ENCODE measurements at regions not wholly inside any gene's neighbourhood (a gene's known extent, or its start where the extent isn't known, plus 50 kb on each side); places are given as distances from the start of the nearest gene placed in this dataset.
"Not testable (repeated sequence)": the region's sequence is repeated elsewhere in the genome, so short reads cannot be mapped to it uniquely, and the experiment has no call there.

DNA sequence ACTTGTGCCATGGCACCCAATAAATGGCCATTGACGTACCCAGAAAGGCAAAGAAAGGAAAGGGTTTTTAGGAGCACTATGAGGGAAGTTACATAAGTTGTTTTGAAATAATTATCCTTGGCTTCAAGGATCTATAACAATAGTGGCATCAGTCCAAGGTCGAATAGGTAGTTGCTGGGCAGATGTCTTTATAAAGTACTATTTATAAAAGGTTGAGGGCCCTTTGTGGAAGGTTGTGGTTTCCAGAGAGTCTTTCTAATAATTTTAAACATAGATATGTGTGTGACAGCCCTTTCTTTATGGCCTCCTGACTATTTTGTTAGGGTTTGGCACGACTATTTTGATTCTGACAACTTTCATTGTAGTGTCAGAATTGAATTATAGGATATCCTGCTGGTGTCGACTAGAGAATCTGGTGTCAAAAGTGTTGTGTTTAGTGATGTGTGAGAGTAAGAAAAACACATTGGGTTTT, 260.5 kb downstream of the PYDC2 start:
- TF ChIP-seq, protein P1, sequence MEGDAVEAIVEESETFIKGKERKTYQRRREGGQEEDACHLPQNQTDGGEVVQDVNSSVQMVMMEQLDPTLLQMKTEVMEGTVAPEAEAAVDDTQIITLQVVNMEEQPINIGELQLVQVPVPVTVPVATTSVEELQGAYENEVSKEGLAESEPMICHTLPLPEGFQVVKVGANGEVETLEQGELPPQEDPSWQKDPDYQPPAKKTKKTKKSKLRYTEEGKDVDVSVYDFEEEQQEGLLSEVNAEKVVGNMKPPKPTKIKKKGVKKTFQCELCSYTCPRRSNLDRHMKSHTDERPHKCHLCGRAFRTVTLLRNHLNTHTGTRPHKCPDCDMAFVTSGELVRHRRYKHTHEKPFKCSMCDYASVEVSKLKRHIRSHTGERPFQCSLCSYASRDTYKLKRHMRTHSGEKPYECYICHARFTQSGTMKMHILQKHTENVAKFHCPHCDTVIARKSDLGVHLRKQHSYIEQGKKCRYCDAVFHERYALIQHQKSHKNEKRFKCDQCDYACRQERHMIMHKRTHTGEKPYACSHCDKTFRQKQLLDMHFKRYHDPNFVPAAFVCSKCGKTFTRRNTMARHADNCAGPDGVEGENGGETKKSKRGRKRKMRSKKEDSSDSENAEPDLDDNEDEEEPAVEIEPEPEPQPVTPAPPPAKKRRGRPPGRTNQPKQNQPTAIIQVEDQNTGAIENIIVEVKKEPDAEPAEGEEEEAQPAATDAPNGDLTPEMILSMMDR (IDR thresholded peaks at IDR 0.05; ENCODE audit: insufficient read depth, low read length, poor library complexity, severe bottlenecking) = no peak
- no peaks in the 10 kb centered on the region for H3K27me3 ChIP-seq (replicated peaks; ENCODE audit: control insufficient read depth, insufficient read depth, low read length)
- no peaks in the 10 kb centered on the region for H3K36me3 ChIP-seq (ENCODE audit: control insufficient read depth, insufficient read depth, low read length)
- no peak overlapping the region for H3K4me3 ChIP-seq (replicated peaks; ENCODE audit: low read depth, low read length)
- DNase-seq (ENCODE audit: extremely low read depth, insufficient read length) = no peak

DNA sequence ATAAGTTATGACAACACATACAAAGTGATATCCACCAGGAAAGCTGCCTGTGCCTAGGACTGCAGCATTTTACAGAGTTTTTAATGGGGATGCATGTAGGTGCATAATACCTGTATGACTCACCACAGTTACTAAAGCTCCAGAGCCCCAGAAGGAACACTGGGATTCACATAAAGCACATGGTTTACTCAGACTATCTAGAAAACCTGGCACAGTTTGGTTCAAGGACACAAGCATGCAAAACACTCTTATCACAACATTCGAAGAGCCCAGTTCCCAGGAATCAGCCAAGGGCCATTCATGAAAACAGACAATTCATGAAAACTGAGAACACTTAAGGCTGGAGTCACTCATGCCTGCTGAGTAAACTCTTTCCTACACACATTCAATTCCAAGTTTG, 261.0 kb downstream of the PYDC2 start:
- Histone ChIP-seq H3K27me3 (replicated peaks; ENCODE audit: control insufficient read depth, insufficient read depth, low read length) (no peaks in the 10 kb centered on the region), H3K36me3 (ENCODE audit: control insufficient read depth, insufficient read depth, low read length) (no peaks in the 10 kb centered on the region), H3K4me3 (replicated peaks; ENCODE audit: low read depth, low read length) (no peak overlapping the region)
- no peak for DNase-seq (ENCODE audit: extremely low read depth, insufficient read length)
- TF ChIP-seq, protein P1 (IDR thresholded peaks at IDR 0.05; ENCODE audit: insufficient read depth, low read length, poor library complexity, severe bottlenecking) = no peak

DNA sequence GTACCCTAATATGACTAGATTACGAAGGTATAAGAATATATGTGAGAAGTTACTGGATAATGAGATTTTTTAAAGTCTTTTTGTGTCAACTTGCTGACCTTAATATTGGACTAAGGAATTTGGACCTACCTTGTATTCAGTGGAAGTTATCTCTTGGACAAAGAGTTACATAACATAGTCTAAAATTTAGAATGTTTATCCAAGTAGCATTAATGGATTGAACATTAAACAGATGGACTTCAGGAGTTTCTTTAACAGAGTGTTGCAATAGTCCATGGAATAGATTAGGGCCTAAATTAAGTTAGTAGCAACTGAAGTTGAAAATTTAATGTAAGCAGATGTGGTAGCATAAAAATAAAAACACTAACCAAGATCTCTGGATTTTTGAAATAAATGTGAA, 266.4 kb downstream of the PYDC2 start:
- Histone ChIP-seq H3K27me3 (replicated peaks; ENCODE audit: control insufficient read depth, insufficient read depth, low read length) (no peaks in the 10 kb centered on the region), H3K4me3 (replicated peaks; ENCODE audit: low read depth, low read length) (no peak overlapping the region), H3K36me3 (ENCODE audit: control insufficient read depth, insufficient read depth, low read length) (no peaks in the 10 kb centered on the region)
- TF ChIP-seq, protein P1 (IDR thresholded peaks at IDR 0.05; ENCODE audit: insufficient read depth, low read length, poor library complexity, severe bottlenecking) = no peak
- DNase-seq (ENCODE audit: extremely low read depth, insufficient read length) = no peak

DNA sequence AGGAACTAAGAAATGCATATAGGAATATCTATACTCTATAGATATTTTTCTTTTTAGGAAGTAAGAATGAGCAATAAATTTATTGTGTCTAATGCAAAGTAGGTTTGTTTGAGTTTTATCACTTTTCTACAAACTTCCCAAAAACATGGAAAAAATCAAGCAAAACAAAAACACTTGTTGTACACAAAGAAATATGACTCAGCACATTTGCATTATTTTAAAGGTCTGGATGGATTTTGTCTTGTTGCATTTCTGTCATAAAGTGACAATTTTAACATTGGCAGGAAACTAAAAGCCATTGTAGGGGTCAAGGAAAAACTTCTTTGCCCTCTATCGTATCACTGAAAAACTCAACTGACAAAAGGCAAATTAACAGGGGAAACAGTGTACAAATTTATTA, 267.2 kb downstream of the PYDC2 start:
- H3K36me3 ChIP-seq (ENCODE audit: control insufficient read depth, insufficient read depth, low read length) = no peaks in the 10 kb centered on the region
- no peak for DNase-seq (ENCODE audit: extremely low read depth, insufficient read length)
- H3K4me3 ChIP-seq (replicated peaks; ENCODE audit: low read depth, low read length) = no peak overlapping the region
- H3K27me3 ChIP-seq (replicated peaks; ENCODE audit: control insufficient read depth, insufficient read depth, low read length) = no peaks in the 10 kb centered on the region
- TF ChIP-seq, protein P1 (IDR thresholded peaks at IDR 0.05; ENCODE audit: insufficient read depth, low read length, poor library complexity, severe bottlenecking) = no peak

DNA sequence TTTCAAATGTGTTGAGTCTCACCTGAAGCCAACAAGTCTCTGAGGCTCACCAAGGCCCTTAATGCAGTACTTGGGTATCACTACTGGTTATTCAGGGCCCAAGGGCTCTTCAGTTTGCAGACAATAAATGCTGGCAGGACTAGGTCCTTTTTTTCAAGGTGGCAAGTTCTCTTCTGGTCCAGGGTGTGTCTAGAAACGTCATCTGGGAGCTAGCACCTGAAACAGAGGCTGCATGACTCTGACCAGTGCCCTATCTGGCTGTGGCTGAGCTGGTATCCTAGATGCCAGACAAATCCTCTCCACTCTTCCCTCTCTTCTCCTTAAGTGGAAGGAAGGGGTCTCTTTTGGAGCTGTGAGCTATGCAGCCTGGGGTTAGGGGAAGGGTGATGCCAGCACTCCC, 276.8 kb downstream of the PYDC2 start:
- H3K27me3 ChIP-seq (replicated peaks; ENCODE audit: control insufficient read depth, insufficient read depth, low read length) = no peaks in the 10 kb centered on the region
- DNase-seq (ENCODE audit: extremely low read depth, insufficient read length) = no peak
- H3K4me3 ChIP-seq (replicated peaks; ENCODE audit: low read depth, low read length) = no peak overlapping the region
- H3K36me3 ChIP-seq (ENCODE audit: control insufficient read depth, insufficient read depth, low read length) = no peaks in the 10 kb centered on the region
- TF ChIP-seq, protein P1 (IDR thresholded peaks at IDR 0.05; ENCODE audit: insufficient read depth, low read length, poor library complexity, severe bottlenecking) = no peak

DNA sequence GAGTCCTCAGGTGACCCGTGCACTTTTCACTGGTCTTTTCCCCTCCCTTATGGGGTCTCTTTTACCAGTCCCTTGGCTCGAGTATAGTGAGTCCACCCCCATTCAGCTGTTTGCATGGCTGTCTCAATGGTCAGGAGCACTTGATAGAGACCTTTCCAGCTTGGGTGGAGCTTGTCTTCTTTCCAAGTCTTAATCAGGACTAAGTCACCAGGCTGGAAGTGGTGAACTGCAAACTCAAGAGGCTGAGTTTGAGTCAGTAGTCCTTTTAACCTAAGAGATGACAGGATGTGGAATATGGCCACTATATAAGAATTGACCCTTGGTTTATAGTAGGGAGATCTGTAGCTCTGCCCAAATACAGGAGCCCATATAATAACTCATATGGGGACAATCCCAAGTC, 279.7 kb downstream of the PYDC2 start:
- H3K36me3 ChIP-seq (ENCODE audit: control insufficient read depth, insufficient read depth, low read length) = no peaks in the 10 kb centered on the region
- no peak for DNase-seq (ENCODE audit: extremely low read depth, insufficient read length)
- TF ChIP-seq, protein P1 (IDR thresholded peaks at IDR 0.05; ENCODE audit: insufficient read depth, low read length, poor library complexity, severe bottlenecking) = no peak
- no peaks in the 10 kb centered on the region for H3K27me3 ChIP-seq (replicated peaks; ENCODE audit: control insufficient read depth, insufficient read depth, low read length)
- no peak overlapping the region for H3K4me3 ChIP-seq (replicated peaks; ENCODE audit: low read depth, low read length)

DNA sequence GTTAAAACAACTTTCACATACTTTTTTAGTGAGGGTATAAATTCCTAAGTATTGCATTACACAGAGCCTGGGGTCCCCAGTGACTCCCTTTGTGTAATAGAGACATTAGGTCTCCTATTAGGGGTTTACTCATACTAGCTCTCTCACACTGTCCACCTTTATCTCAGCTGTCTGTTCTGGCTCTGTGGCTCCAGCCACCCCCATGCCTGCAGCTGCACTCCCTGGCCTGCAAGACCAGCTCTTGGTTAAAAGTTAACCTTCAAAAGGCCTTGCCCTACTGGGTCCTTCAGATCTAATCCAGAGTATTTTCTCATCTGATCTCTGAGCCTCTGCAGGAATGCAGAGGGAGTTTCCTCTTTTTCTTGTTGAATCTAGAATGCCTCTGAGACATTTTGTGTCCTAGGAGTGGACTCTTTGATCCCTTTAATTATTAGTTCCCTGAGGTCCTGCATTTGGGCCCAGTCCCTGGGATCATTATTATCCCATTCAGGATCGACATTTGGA, 280.9 kb downstream of the PYDC2 start:
- H3K4me3 ChIP-seq (replicated peaks; ENCODE audit: low read depth, low read length); DNase-seq (ENCODE audit: extremely low read depth, insufficient read length); H3K27me3 ChIP-seq (replicated peaks; ENCODE audit: control insufficient read depth, insufficient read depth, low read length); H3K36me3 ChIP-seq (ENCODE audit: control insufficient read depth, insufficient read depth, low read length): not testable (repeated sequence)

All from GM06990 (cell line).